ENCODE measurements at regions not wholly inside any gene's neighbourhood (a gene's known extent, or its start where the extent isn't known, plus 50 kb on each side); places are given as distances from the start of the nearest gene placed in this dataset.

GRCh38 chr13:59229401-59229800, 934.3 kb downstream of the DIAPH3 start:
- H3K4me3 ChIP-seq (replicated peaks; ENCODE audit: low read depth, low read length): no peak overlapping the region

DNA sequence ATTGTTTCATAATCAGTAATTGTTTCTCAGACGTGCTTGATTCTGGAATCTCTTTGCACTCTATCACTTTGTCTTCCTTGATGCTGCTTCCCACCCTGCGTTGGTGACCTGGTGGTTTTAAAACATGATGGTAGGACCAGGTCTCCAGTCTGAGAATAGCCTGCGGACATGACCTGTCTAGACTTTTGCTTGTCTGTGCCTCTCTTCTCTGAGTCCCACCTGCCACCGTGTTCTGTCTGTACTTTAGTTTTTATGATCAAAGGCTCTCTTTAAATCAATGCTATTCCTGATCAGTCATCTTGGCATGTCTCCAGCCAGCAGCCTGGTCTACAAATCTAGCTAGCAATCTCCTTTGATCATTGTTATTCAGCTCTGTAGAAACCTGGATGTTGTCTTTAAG, 933.9 kb downstream of the DIAPH3 start:
- TF ChIP-seq CTCF (IDR thresholded peaks at IDR 0.05; ENCODE audit: low read depth, low read length, missing control alignments): no peak
- H3K4me3 ChIP-seq (replicated peaks; ENCODE audit: low read depth, low read length): no peak overlapping the region
- no peak for DNase-seq (ENCODE audit: extremely low read depth, low read depth)

More at GRCh38 chr13:59229401-59229800, 934.3 kb downstream of the DIAPH3 start:
- no peak for TF ChIP-seq CTCF (IDR thresholded peaks at IDR 0.05; ENCODE audit: low read depth, low read length, missing control alignments)
- no peak for DNase-seq (ENCODE audit: extremely low read depth, low read depth)

DNA sequence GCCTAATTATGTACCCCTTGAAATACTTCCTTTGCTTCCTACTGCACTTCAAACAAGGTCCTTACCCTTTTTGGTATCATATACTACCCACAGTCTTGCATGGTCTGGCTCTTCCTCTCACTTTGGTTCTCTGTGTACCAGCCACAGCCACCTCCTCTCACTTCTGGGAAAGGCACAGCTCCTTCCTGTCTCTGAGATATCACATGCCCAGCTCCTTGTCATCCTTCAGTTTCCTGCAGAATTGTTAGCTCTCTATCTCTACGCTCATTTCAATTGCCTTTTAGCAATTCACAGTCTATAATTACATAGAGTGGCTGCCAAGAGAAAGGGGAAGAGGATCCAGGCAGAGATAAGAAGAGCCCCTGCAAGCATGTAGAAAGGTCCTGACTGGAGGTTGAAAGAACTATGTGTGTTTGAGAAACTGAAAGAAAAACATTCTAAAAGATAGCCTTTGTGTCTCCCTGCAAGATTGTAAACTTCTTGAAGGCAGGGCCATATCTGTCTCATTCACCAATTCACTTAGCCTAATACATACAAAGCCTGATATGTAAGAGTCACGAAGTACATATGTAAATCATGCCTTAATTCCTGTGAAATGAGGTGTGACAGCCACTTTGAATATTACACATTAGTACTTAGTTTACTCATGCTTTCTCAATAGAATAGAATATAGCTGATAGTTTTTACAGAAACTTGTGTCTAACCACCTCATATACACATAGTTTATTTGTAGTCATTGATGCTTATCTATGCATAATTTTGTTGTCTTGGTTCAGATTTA, 933.1 kb downstream of the DIAPH3 start:
- TF ChIP-seq CTCF (IDR thresholded peaks at IDR 0.05; ENCODE audit: low read depth, low read length, missing control alignments): no peak
- DNase-seq (ENCODE audit: extremely low read depth, low read depth): no peak
- no peak overlapping the region for H3K4me3 ChIP-seq (replicated peaks; ENCODE audit: low read depth, low read length)

DNA sequence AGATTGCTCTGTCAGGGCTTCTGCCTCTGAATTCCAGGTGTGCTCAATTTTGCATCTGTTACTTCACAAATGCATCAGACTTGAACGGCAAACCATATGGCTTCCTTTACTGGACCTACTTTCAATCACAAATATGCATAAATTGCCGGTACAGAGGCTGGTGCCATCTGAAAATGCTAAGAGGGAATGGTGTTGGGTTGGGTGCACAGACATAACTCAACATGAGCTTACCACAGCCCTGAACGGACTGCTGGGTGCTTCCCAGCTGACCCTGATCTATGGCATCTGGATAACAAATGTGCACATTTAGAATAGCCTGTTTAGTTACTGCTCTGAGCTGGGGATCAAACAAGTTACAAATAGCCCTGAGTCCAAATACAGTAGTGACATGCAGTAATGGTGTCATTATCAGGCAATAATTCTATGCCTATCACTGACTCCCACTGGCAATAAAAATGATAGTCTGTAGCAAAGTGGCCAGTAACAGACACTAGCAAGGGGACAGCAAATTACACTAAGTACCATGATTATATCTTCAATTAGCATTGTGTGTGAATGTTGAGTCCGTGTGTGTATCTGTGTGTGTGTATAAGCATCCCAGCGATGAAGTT, 927.3 kb downstream of the DIAPH3 start:
- no peak overlapping the region for H3K4me3 ChIP-seq (replicated peaks; ENCODE audit: low read depth, low read length)
- TF ChIP-seq CTCF (IDR thresholded peaks at IDR 0.05; ENCODE audit: low read depth, low read length, missing control alignments): no peak
- no peak for DNase-seq (ENCODE audit: extremely low read depth, low read depth)

- H3K4me3 ChIP-seq (replicated peaks; ENCODE audit: low read depth, low read length): no peak overlapping the region
- no peak for TF ChIP-seq CTCF (IDR thresholded peaks at IDR 0.05; ENCODE audit: low read depth, low read length, missing control alignments)
- DNase-seq (ENCODE audit: extremely low read depth, low read depth): no peak
Observed at GRCh38 chr13:59236944-59237343, 926.8 kb downstream of the DIAPH3 start.

DNA sequence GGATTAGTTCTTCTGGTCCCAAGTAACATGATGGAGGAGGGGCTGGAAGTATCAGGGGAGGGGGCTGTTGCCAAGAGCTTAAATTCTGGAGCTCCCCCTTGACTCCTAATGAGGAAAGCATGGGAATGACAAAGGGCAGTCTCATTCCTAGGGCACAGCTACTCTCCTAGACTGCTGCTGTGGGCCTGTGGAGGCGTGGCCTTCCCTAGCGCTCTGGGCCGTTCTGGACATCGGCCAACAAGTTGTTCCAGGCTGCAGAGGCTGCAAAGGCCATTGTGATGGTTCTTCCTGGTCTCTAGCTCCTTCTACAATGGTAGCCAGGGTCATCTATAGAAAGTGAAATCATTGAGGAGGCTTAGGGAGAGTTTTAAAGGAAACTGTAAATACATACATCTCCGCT, 916.6 kb downstream of the DIAPH3 start:
- H3K4me3 ChIP-seq (replicated peaks; ENCODE audit: low read depth, low read length): no peak overlapping the region
- DNase-seq (ENCODE audit: extremely low read depth, low read depth): no peak
- no peak for TF ChIP-seq CTCF (IDR thresholded peaks at IDR 0.05; ENCODE audit: low read depth, low read length, missing control alignments)
